T-cell (primary cell): ENCODE measurements at regions not wholly inside any gene's neighbourhood (a gene's known extent, or its start where the extent isn't known, plus 50 kb on each side); places are given as distances from the start of the nearest gene placed in this dataset.

Source experiments
- ATAC-seq, 4 experiments: fragments of 200-7000 bp in 3 of 4; fragments of 150-1000 bp in 1 of 4; cut with Tn5 transposase; replicated peaks in 1 of 4; 1 replicate in 3 of 4; 2 replicates in 1 of 4; pipeline ENCODE4 v1.10.0; 2021; ENCODE audit warnings: moderate library complexity in 3 of 4, mild to moderate bottlenecking in 2 of 4, moderate number of reproducible peaks in 1 of 4
- CTCF ChIA-PET, 2 donors: fragments of 300-600 bp; sonication (Branson Sonifier 250); formaldehyde crosslinking; loops; one replicate each; lab custom pipeline; 2022; ENCODE audit warnings: antibody characterized with exemption in 2 of 2; lab: Charles Lee
- POLR2A ChIA-PET, 2 donors: fragments of 300-600 bp; sonication (Branson Sonifier 250); formaldehyde crosslinking; loops; one replicate each; lab custom pipeline; 2022; ENCODE audit warnings: antibody characterized with exemption in 2 of 2; lab: Charles Lee
- DNase-seq, 35 experiments: peaks; one replicate each; pipeline versions ENCODE4 v3.0.0 to v3.0.0-alpha.2; 2013 to 2023
- H3K27ac ChIP-seq: one replicate; pipeline ENCODE4 v1.5.1; 2013; ENCODE audit warnings: low read length
- H3K27me3 ChIP-seq, 2 experiments: replicated peaks in 1 of 2; 1 replicate in 1 of 2; 2 replicates in 1 of 2; pipeline versions ENCODE4 v1.6.1 to v1.7.0; 2013; ENCODE audit warnings: low read length in 1 of 2, mixed read lengths in 1 of 2; ENCODE audit not compliant: control insufficient read depth in 2 of 2, insufficient read depth in 2 of 2; ENCODE audit errors: extremely low read depth in 1 of 2
- H3K36me3 ChIP-seq, 2 donors: 1 replicate in 1 of 2; 2 replicates in 1 of 2; pipeline versions ENCODE4 v1.6.1 to v1.7.0; 2013; ENCODE audit warnings: low read length in 1 of 2; ENCODE audit not compliant: control insufficient read depth in 2 of 2, insufficient read depth in 1 of 2; ENCODE audit errors: extremely low read depth in 1 of 2
- H3K4me1 ChIP-seq, 2 experiments: 1 replicate in 1 of 2; 2 replicates in 1 of 2; pipeline versions ENCODE4 v1.6.1 to v1.7.0; 2013; ENCODE audit warnings: low read length in 2 of 2, mixed read lengths in 1 of 2; ENCODE audit not compliant: insufficient read depth in 2 of 2, control insufficient read depth in 1 of 2; ENCODE audit errors: extremely low read depth in 1 of 2
- H3K4me3 ChIP-seq, 2 donors: 1 replicate in 1 of 2; 2 replicates in 1 of 2; pipeline versions ENCODE4 v1.5.1 to v1.7.0; 2013; ENCODE audit warnings: mild to moderate bottlenecking in 2 of 2, low read length in 1 of 2, moderate library complexity in 1 of 2; ENCODE audit not compliant: control insufficient read depth in 1 of 2; ENCODE audit errors: extremely low read depth in 1 of 2
- H3K9me3 ChIP-seq: 2 replicates; pipeline ENCODE4 v1.7.0; 2013
- H3K27ac Mint-ChIP-seq, 2 donors: one replicate each; pipeline ENCODE4 v1.8.0; 2020 to 2021; ENCODE audit warnings: mild to moderate bottlenecking in 2 of 2, mixed read lengths in 2 of 2
- H3K27me3 Mint-ChIP-seq, 2 donors: one replicate each; pipeline ENCODE4 v1.8.0; 2021 to 2022; ENCODE audit warnings: mixed read lengths in 2 of 2
- H3K36me3 Mint-ChIP-seq: one replicate; pipeline ENCODE4 v1.8.0; 2021; ENCODE audit warnings: mixed read lengths
- H3K4me1 Mint-ChIP-seq, 3 donors: one replicate each; pipeline ENCODE4 v1.8.0; 2020 to 2022; ENCODE audit warnings: mixed read lengths in 3 of 3, mild to moderate bottlenecking in 1 of 3
- H3K4me3 Mint-ChIP-seq, 3 donors: one replicate each; pipeline ENCODE4 v1.8.0; 2020 to 2022; ENCODE audit warnings: mild to moderate bottlenecking in 3 of 3, mixed read lengths in 3 of 3, moderate library complexity in 3 of 3
- H3K9me3 Mint-ChIP-seq, 3 donors: one replicate each; pipeline ENCODE4 v1.8.0; 2020 to 2022; ENCODE audit warnings: mixed read lengths in 3 of 3
- WGBS: methylation state at CpG from one replicate; pipeline ENCODE4 v1.1.5; 2013; ENCODE audit warnings: missing lambda C conversion rate; ENCODE audit not compliant: insufficient coverage; 5-methylcytosine and 5-hydroxymethylcytosine counted together

GRCh38 chr9:80690349-80690939, 998.9 kb downstream of the TLE1 start:
- Histone ChIP-seq H3K27me3 (no peaks in the 10 kb centered on the region), H3K4me1 (no peaks in the 10 kb centered on the region), H3K4me3 (no peak overlapping the region), H3K9me3 (no peaks in the 10 kb centered on the region), H3K27ac (no peak overlapping the region), H3K36me3 (no peaks in the 10 kb centered on the region)
- ATAC-seq, result no peak
- no peak overlapping the region for H3K27ac Mint-ChIP-seq
- H3K4me1 Mint-ChIP-seq, result no peaks in the 10 kb centered on the region
- no peaks in the 10 kb centered on the region for H3K36me3 Mint-ChIP-seq
- no peak for DNase-seq
- 31% methylated on average over 5 of the region's 6 CpGs for WGBS
- CTCF ChIA-PET, result no interaction called here
- POLR2A ChIA-PET, result no interaction called here
- H3K9me3 Mint-ChIP-seq, result peaks cover 6 to 17% (median 12%) of the 10 kb centered on the region in 3 donors
- no peak overlapping the region for H3K4me3 Mint-ChIP-seq
- no peaks in the 10 kb centered on the region for H3K27me3 Mint-ChIP-seq

DNA sequence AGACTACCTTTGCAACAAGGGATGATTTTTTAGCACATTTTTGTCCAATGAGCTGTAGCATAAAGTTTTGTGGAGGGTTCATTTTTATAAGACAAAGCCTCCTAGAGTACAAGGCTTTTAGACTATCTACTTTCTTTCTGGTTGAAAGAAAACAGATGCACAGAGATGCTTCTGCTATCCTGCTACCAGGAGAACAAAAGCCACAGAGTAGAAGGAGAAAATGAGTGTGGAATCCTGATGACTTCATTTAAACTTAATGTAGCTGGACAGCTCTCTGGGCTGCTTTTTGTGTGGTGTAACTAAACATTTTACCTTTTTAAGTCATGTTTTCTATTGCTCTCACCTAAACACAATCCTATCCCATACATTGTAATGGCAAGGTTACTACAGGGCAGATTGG, 1009.4 kb downstream of the TLE1 start:
- no peak overlapping the region for H3K27ac Mint-ChIP-seq
- no peaks in the 10 kb centered on the region for H3K27me3 Mint-ChIP-seq
- POLR2A ChIA-PET, result no interaction called here

GRCh38 chr9:80678906-80679305, 1010.4 kb downstream of the TLE1 start:
- POLR2A ChIA-PET, result no interaction called here

More for the DNA sequence above, 1009.4 kb downstream of the TLE1 start:
- Mint-ChIP-seq H3K36me3 (no peaks in the 10 kb centered on the region), H3K4me1 (no peaks in the 10 kb centered on the region), H3K9me3 (peaks cover 0 to 13% (median 2%) of the 10 kb centered on the region in 3 donors), H3K4me3 (no peak overlapping the region)
- CTCF ChIA-PET, result interaction anchor here in 1 of 2 donors (0.6 kb wide), 2 partner anchors 11 to 52 kb away, joined by 4 to 9 read pairs; no protein-coding TSS in a partner anchor
- H3K27me3 ChIP-seq, result no peaks in the 10 kb centered on the region
- H3K4me3 ChIP-seq, result no peak overlapping the region
- no peaks in the 10 kb centered on the region for H3K4me1 ChIP-seq
- no peaks in the 10 kb centered on the region for H3K36me3 ChIP-seq
- H3K27ac ChIP-seq, result no peak overlapping the region
- ATAC-seq (no peak), DNase-seq (no peak)
- no peaks in the 10 kb centered on the region for H3K9me3 ChIP-seq

GRCh38 chr9:80673496-80673895, 1015.9 kb downstream of the TLE1 start:
- Histone ChIP-seq H3K27me3 (no peaks in the 10 kb centered on the region), H3K4me1 (no peaks in the 10 kb centered on the region), H3K36me3 (no peaks in the 10 kb centered on the region), H3K27ac (no peak overlapping the region), H3K4me3 (no peak overlapping the region), H3K9me3 (no peaks in the 10 kb centered on the region)
- Mint-ChIP-seq H3K4me3 (no peak overlapping the region), H3K27ac (no peak overlapping the region), H3K27me3 (no peaks in the 10 kb centered on the region), H3K9me3 (peaks cover 1 to 18% (median 3%) of the 10 kb centered on the region in 3 donors), H3K4me1 (no peaks in the 10 kb centered on the region), H3K36me3 (no peaks in the 10 kb centered on the region)
- WGBS, result no CpG with 5 or more reads among the region's 1 CpG
- ATAC-seq (no peak), DNase-seq (no peak)
- CTCF ChIA-PET, result interaction anchor here in 1 of 2 donors (0.6 kb wide), 1 partner anchor 227 kb away, joined by 3 read pairs; no protein-coding TSS in a partner anchor
- POLR2A ChIA-PET, result no interaction called here

More at GRCh38 chr9:80678906-80679305, 1010.4 kb downstream of the TLE1 start:
- H3K36me3 Mint-ChIP-seq, result no peaks in the 10 kb centered on the region
- no peak for ATAC-seq
- peaks cover 0 to 13% (median 2%) of the 10 kb centered on the region in 3 donors for H3K9me3 Mint-ChIP-seq
- Histone ChIP-seq H3K4me3 (no peak overlapping the region), H3K9me3 (no peaks in the 10 kb centered on the region), H3K27ac (no peak overlapping the region), H3K4me1 (no peaks in the 10 kb centered on the region), H3K27me3 (no peaks in the 10 kb centered on the region), H3K36me3 (no peaks in the 10 kb centered on the region)
- no peaks in the 10 kb centered on the region for H3K27me3 Mint-ChIP-seq
- no peak for DNase-seq
- no peaks in the 10 kb centered on the region for H3K4me1 Mint-ChIP-seq
- no peak overlapping the region for H3K4me3 Mint-ChIP-seq
- no peak overlapping the region for H3K27ac Mint-ChIP-seq
- CTCF ChIA-PET, result no interaction called here
- WGBS, result 80% methylated on average over 1 of the region's 2 CpGs

- no peak overlapping the region for H3K4me3 ChIP-seq
- no peaks in the 10 kb centered on the region for H3K27me3 Mint-ChIP-seq
- ChIA-PET CTCF (no interaction called here), POLR2A (no interaction called here)
- H3K27ac Mint-ChIP-seq, result no peak overlapping the region
- H3K4me1 ChIP-seq, result peaks cover 0 to 3% of the 10 kb centered on the region in 2 experiments
- peaks cover 12 to 28% (median 21%) of the 10 kb centered on the region in 3 donors for H3K9me3 Mint-ChIP-seq
- ATAC-seq (no peak), DNase-seq (no peak)
- no peaks in the 10 kb centered on the region for H3K4me1 Mint-ChIP-seq
- H3K4me3 Mint-ChIP-seq, result no peak overlapping the region
- H3K9me3 ChIP-seq, result no peaks in the 10 kb centered on the region
- no peaks in the 10 kb centered on the region for H3K27me3 ChIP-seq
- H3K27ac ChIP-seq, result no peak overlapping the region
- no peaks in the 10 kb centered on the region for H3K36me3 Mint-ChIP-seq
- no peaks in the 10 kb centered on the region for H3K36me3 ChIP-seq
Measured at GRCh38 chr9:80665479-80665878, 1023.9 kb downstream of the TLE1 start.

- H3K4me3 ChIP-seq, result no peak overlapping the region
- WGBS, result no CpG with 5 or more reads among the region's 4 CpGs
- ATAC-seq (no peak), DNase-seq (no peak)
- H3K36me3 Mint-ChIP-seq, result no peaks in the 10 kb centered on the region
- peaks cover 12 to 26% (median 24%) of the 10 kb centered on the region in 3 donors for H3K9me3 Mint-ChIP-seq
- no peaks in the 10 kb centered on the region for H3K9me3 ChIP-seq
- CTCF ChIA-PET, result no interaction called here
- no peak overlapping the region for H3K27ac ChIP-seq
- H3K4me1 Mint-ChIP-seq, result no peaks in the 10 kb centered on the region
- H3K4me1 ChIP-seq, result peaks cover 0 to 3% of the 10 kb centered on the region in 2 experiments
- H3K27me3 Mint-ChIP-seq, result no peaks in the 10 kb centered on the region
- no peaks in the 10 kb centered on the region for H3K36me3 ChIP-seq
- H3K4me3 Mint-ChIP-seq, result no peak overlapping the region
- POLR2A ChIA-PET, result no interaction called here
- H3K27me3 ChIP-seq, result no peaks in the 10 kb centered on the region
- no peak overlapping the region for H3K27ac Mint-ChIP-seq
Measured at GRCh38 chr9:80664327-80665210, 1024.8 kb downstream of the TLE1 start.
